Neuronal stem cell (in vitro differentiated cells): ENCODE measurements at regions not wholly inside any gene's neighbourhood (a gene's known extent, or its start where the extent isn't known, plus 50 kb on each side); places are given as distances from the start of the nearest gene placed in this dataset.

Source experiments
- DNase-seq: peaks from one replicate; pipeline ENCODE4 v3.0.0-alpha.2; 2013; ENCODE audit warnings: low spot score
- H2AFZ ChIP-seq: one replicate; pipeline ENCODE4 v1.6.1; 2013; ENCODE audit warnings: mild to moderate bottlenecking, low read length, inconsistent platforms
- H2AK5ac ChIP-seq: 2 replicates; pipeline ENCODE4 v1.6.1; 2013; ENCODE audit warnings: low read depth, mild to moderate bottlenecking, inconsistent platforms, low read length, moderate library complexity, mixed read lengths
- H2BK120ac ChIP-seq: 2 replicates; pipeline ENCODE4 v1.6.1; 2013; ENCODE audit warnings: low read depth, mild to moderate bottlenecking, inconsistent platforms, low read length, moderate library complexity, mixed read lengths
- H2BK12ac ChIP-seq: one replicate; pipeline ENCODE4 v1.6.1; 2013; ENCODE audit warnings: low read length, inconsistent platforms
- H2BK15ac ChIP-seq: 2 replicates; pipeline ENCODE4 v1.6.1; 2013; ENCODE audit warnings: mild to moderate bottlenecking, low read length, inconsistent platforms, mixed read lengths
- H2BK5ac ChIP-seq: one replicate; pipeline ENCODE4 v1.6.1; 2013; ENCODE audit warnings: inconsistent platforms, mild to moderate bottlenecking, low read length, moderate library complexity
- H3K14ac ChIP-seq: one replicate; pipeline ENCODE4 v1.6.1; 2013; ENCODE audit warnings: low read length, inconsistent platforms
- H3K18ac ChIP-seq: 2 replicates; pipeline ENCODE4 v1.6.1; 2013; ENCODE audit warnings: low read length, inconsistent platforms
- H3K23ac ChIP-seq: 2 replicates; pipeline ENCODE4 v1.6.1; 2013; ENCODE audit warnings: low read depth, mild to moderate bottlenecking, mixed read lengths, low read length, inconsistent platforms; ENCODE audit not compliant: poor library complexity
- H3K27ac ChIP-seq: replicated peaks from 3 replicates; pipeline ENCODE4 v1.5.1; 2013; ENCODE audit warnings: low read length, inconsistent platforms
- H3K27me3 ChIP-seq, 3 experiments: 2 replicates each; pipeline ENCODE4 v1.6.1; 2013; ENCODE audit warnings: low read length in 3 of 3, mild to moderate bottlenecking in 2 of 3, inconsistent platforms in 1 of 3, low read depth in 1 of 3, mixed read lengths in 1 of 3, moderate library complexity in 1 of 3; ENCODE audit not compliant: control insufficient read depth in 3 of 3, insufficient read depth in 3 of 3
- H3K36me3 ChIP-seq, 2 donors: replicated peaks in 1 of 2; 2 replicates each; pipeline ENCODE4 v1.6.1; 2013; ENCODE audit warnings: low read length in 2 of 2; ENCODE audit not compliant: control insufficient read depth in 2 of 2, insufficient read depth in 2 of 2
- H3K4ac ChIP-seq: 2 replicates; pipeline ENCODE4 v1.6.1; 2013; ENCODE audit warnings: inconsistent platforms, mild to moderate bottlenecking, low read length, moderate library complexity
- H3K4me1 ChIP-seq, 2 donors: 1 replicate in 1 of 2; 2 replicates in 1 of 2; pipeline ENCODE4 v1.6.1; 2013; ENCODE audit warnings: low read length in 2 of 2, low read depth in 1 of 2; ENCODE audit not compliant: control insufficient read depth in 2 of 2, insufficient read depth in 1 of 2
- H3K4me2 ChIP-seq: one replicate; pipeline ENCODE4 v1.6.1; 2013; ENCODE audit warnings: mild to moderate bottlenecking, low read length, inconsistent platforms; ENCODE audit not compliant: insufficient read depth, poor library complexity, severe bottlenecking
- H3K4me3 ChIP-seq, 2 donors: 2 replicates each; pipeline ENCODE4 v1.5.1; 2013; ENCODE audit warnings: low read length in 2 of 2, mild to moderate bottlenecking in 2 of 2, inconsistent platforms in 1 of 2, moderate library complexity in 1 of 2
- H3K79me1 ChIP-seq: one replicate; pipeline ENCODE4 v1.6.1; 2013; ENCODE audit warnings: low read depth, mild to moderate bottlenecking, inconsistent platforms, low read length, moderate library complexity
- H3K9ac ChIP-seq: one replicate; pipeline ENCODE4 v1.6.1; 2013; ENCODE audit warnings: mild to moderate bottlenecking, low read depth, low read length, inconsistent platforms; ENCODE audit not compliant: poor library complexity
- H3K9me3 ChIP-seq, 2 donors: replicated peaks in 1 of 2; 2 replicates each; pipeline versions ENCODE3 to v1.6.1; 2013; ENCODE audit warnings: low read length in 2 of 2, mild to moderate bottlenecking in 2 of 2, inconsistent platforms in 1 of 2, low read depth in 1 of 2, mixed read lengths in 1 of 2, moderate library complexity in 1 of 2; ENCODE audit not compliant: control insufficient read depth in 2 of 2, insufficient read depth in 1 of 2
- H4K8ac ChIP-seq: one replicate; pipeline ENCODE4 v1.6.1; 2013; ENCODE audit warnings: low read depth, mild to moderate bottlenecking, inconsistent platforms, low read length, moderate library complexity
- H4K91ac ChIP-seq: one replicate; pipeline ENCODE4 v1.6.1; 2013; ENCODE audit warnings: low read length, low read depth, mild to moderate bottlenecking, inconsistent platforms; ENCODE audit not compliant: poor library complexity
- WGBS, 2 donors: extraction: QIAGEN DNeasy Blood & Tissue Kit; methylation state at CpG; one replicate each; pipeline ENCODE4 v1.1.7; 2013; ENCODE audit warnings: missing lambda C conversion rate in 2 of 2, mixed read lengths in 1 of 2; ENCODE audit not compliant: insufficient read length in 2 of 2, insufficient replicate concordance in 1 of 2; ENCODE audit errors: extremely low coverage in 2 of 2; 5-methylcytosine and 5-hydroxymethylcytosine counted together

DNA sequence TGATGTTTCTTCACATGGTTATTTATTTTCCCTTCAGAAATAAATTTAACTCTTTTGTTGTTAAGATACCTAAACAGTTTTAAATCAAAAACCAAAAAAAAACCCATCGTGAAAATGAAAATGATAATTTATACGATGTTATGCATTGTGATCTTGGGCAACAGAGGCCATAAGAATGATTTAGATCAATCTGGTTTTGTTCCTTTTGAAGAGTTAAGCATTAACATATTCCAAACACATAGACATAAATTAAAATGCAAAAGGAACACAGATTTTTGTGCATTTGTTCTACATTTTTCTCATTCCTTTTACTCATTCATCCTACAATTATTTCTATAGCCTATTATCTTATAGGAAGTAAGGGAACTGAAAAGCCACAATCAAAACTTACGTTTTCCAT lies 226.1 kb upstream of the SEMA3D start:
- H2BK12ac ChIP-seq, result no peak overlapping the region

GRCh38 chr7:85407391-85407790 lies 220.5 kb upstream of the SEMA3D start:
- no peaks in the 10 kb centered on the region for H3K27me3 ChIP-seq
- WGBS, 2 donors, result no CpG with 5 or more reads among the region's 3 CpGs
- no peak overlapping the region for H2AK5ac ChIP-seq
- H3K4me1 ChIP-seq, result no peaks in the 10 kb centered on the region
- H2AFZ ChIP-seq, result no peak overlapping the region
- no peak overlapping the region for H3K4me2 ChIP-seq
- H3K9ac ChIP-seq, result no peak overlapping the region
- no peak overlapping the region for H3K23ac ChIP-seq
- no peak overlapping the region for H3K27ac ChIP-seq
- DNase-seq, result no peak
- no peaks in the 10 kb centered on the region for H3K79me1 ChIP-seq
- H2BK15ac ChIP-seq, result no peak overlapping the region
- H3K9me3 ChIP-seq, result no peaks in the 10 kb centered on the region
- no peak overlapping the region for H2BK5ac ChIP-seq
- no peaks in the 10 kb centered on the region for H3K36me3 ChIP-seq
- no peak overlapping the region for H4K91ac ChIP-seq
- H2BK120ac ChIP-seq, result no peak overlapping the region
- no peak overlapping the region for H4K8ac ChIP-seq
- no peak overlapping the region for H3K14ac ChIP-seq
- no peak overlapping the region for H3K18ac ChIP-seq
- H3K4ac ChIP-seq, result no peak overlapping the region
- no peak overlapping the region for H2BK12ac ChIP-seq
- no peak overlapping the region for H3K4me3 ChIP-seq

More for the DNA sequence above, 226.1 kb upstream of the SEMA3D start:
- DNase-seq, result no peak
- H3K79me1 ChIP-seq, result no peaks in the 10 kb centered on the region
- no peak overlapping the region for H2AK5ac ChIP-seq
- no peaks in the 10 kb centered on the region for H3K4me1 ChIP-seq
- H3K4me2 ChIP-seq, result no peak overlapping the region
- no peak overlapping the region for H2AFZ ChIP-seq
- H4K8ac ChIP-seq, result no peak overlapping the region
- no peak overlapping the region for H3K4ac ChIP-seq
- H3K9me3 ChIP-seq, result no peaks in the 10 kb centered on the region
- H4K91ac ChIP-seq, result no peak overlapping the region
- H3K14ac ChIP-seq, result no peak overlapping the region
- H2BK5ac ChIP-seq, result no peak overlapping the region
- H3K9ac ChIP-seq, result no peak overlapping the region
- no peak overlapping the region for H2BK120ac ChIP-seq
- H3K4me3 ChIP-seq, result no peak overlapping the region
- H3K27me3 ChIP-seq, result no peaks in the 10 kb centered on the region
- no CpG with 5 or more reads among the region's 3 CpGs for whole genome bisulfite sequencing, 2 donors
- no peaks in the 10 kb centered on the region for H3K36me3 ChIP-seq
- H3K23ac ChIP-seq, result no peak overlapping the region
- no peak overlapping the region for H3K27ac ChIP-seq
- no peak overlapping the region for H3K18ac ChIP-seq
- no peak overlapping the region for H2BK15ac ChIP-seq

DNA sequence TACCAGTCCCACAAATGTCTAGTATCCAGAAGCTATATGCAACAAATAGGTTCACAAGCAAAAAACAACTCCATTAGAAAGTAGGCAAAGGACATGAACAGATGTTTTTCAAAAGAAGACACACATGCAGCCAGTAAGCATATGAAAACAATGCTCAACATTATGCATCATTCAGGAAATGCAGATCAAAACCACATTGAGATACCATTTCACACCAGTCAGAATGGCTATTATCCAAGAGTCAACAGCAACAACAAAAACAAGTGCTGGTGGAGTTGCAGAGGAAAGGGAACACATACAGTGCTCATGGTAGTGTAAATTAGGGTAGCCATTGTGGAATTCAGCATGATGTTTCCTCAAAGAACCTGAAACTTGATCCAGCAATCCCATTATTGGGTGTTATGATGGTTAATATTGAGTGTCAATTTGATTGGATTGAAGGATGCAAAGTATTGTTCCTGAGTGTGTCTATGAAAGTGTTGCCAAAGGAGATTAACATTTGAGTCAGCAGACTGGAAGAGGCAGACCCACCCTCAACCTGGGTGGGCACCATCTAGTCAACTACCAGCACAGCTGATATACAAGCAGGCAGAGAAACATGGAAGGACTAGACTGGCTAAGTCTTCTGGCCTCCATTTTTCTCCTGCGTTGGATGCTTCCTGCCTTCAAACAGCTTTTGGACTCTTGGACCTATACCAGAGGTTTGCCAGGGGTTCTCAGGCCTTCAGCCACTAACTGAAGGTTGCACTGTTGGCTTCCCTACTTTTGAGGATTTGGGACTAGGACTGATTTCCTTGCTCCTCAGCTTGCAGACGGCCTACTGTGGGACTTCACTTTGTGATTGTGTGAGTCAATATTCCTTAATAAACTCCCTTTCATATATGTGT lies 218.4 kb upstream of the SEMA3D start:
- Histone ChIP-seq H2BK12ac (no peak overlapping the region), H3K9me3 (no peaks in the 10 kb centered on the region), H3K27me3 (no peaks in the 10 kb centered on the region), H3K4ac (no peak overlapping the region), H2AFZ (no peak overlapping the region), H3K27ac (no peak overlapping the region), H2AK5ac (no peak overlapping the region), H3K14ac (no peak overlapping the region), H3K4me1 (no peaks in the 10 kb centered on the region), H2BK120ac (no peak overlapping the region), H4K91ac (no peak overlapping the region), H3K36me3 (no peaks in the 10 kb centered on the region), H3K4me2 (no peak overlapping the region), H3K23ac (no peak overlapping the region), H4K8ac (no peak overlapping the region), H3K4me3 (no peak overlapping the region), H3K18ac (no peak overlapping the region), H3K79me1 (no peaks in the 10 kb centered on the region), H2BK5ac (no peak overlapping the region), H2BK15ac (no peak overlapping the region), H3K9ac (no peak overlapping the region)
- no peak for DNase-seq
- no CpG with 5 or more reads among the region's 2 CpGs for WGBS, 2 donors

DNA sequence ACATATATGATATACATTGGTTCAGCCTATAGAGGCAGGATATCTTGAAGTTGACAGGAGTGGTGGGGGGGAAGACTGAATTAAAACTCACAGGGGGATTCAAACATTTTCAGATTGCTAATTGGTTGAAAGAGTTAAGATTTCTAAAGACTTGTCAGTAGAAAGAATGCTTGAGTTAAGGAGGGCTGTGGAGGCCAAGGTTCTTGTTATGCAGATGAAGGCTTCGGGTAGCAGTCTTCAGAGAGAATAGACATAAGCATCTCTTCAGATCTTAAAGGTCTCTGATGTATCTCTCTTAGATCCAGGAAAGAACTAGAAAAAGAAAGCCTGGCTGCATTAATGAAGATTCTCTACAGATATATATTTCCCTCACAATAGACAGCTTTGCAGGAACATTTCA lies 209.8 kb upstream of the SEMA3D start:
- Histone ChIP-seq H3K4me3 (no peak overlapping the region), H3K4ac (no peak overlapping the region), H2AK5ac (no peak overlapping the region), H2BK12ac (no peak overlapping the region), H3K23ac (no peak overlapping the region), H2BK15ac (no peak overlapping the region), H3K18ac (no peak overlapping the region), H3K36me3 (no peaks in the 10 kb centered on the region), H3K9ac (no peak overlapping the region), H3K4me1 (peaks cover 0 to 5% of the 10 kb centered on the region in 2 donors), H3K79me1 (no peaks in the 10 kb centered on the region), H2BK5ac (no peak overlapping the region), H2BK120ac (no peak overlapping the region), H3K4me2 (no peak overlapping the region), H3K27me3 (no peaks in the 10 kb centered on the region), H2AFZ (no peak overlapping the region), H3K27ac (no peak overlapping the region), H3K14ac (no peak overlapping the region), H3K9me3 (peaks cover 0 to 12% of the 10 kb centered on the region in 2 donors), H4K8ac (no peak overlapping the region), H4K91ac (no peak overlapping the region)
- no CpG with 5 or more reads among the region's 1 CpG for WGBS, 2 donors
- DNase-seq, result no peak
